HCT116 (cell line): ENCODE measurements at regions not wholly inside any gene's neighbourhood (a gene's known extent, or its start where the extent isn't known, plus 50 kb on each side); places are given as distances from the start of the nearest gene placed in this dataset.

Experiments used
- EZH2 ChIP-seq: fragments of 200-600 bp; sonication (generic); IDR thresholded peaks from 2 replicates; pipeline ENCODE4 v1.6.1; 2017; ENCODE audit warnings: antibody characterized with exemption, mixed run types
- SIN3A ChIP-seq: IDR thresholded peaks from 2 replicates; pipeline ENCODE4 v1.6.1; 2012; ENCODE audit warnings: low read depth
- TCF7L2 ChIP-seq: IDR thresholded peaks from 2 replicates; pipeline ENCODE4 v1.7.0; 2011; ENCODE audit warnings: borderline replicate concordance, inconsistent platforms; ENCODE audit not compliant: insufficient read depth, insufficient read length; ENCODE audit errors: extremely low read depth
- YY1 ChIP-seq: IDR thresholded peaks from 2 replicates; pipeline ENCODE4 v1.6.1; 2011; ENCODE audit warnings: low read length, low read depth, moderate library complexity, mild to moderate bottlenecking; ENCODE audit not compliant: insufficient replicate concordance; ENCODE audit errors: extremely low read depth
- TF ChIP-seq, protein P1 (sequence below): IDR thresholded peaks from 2 replicates; pipeline ENCODE4 v1.6.1; 2012

DNA sequence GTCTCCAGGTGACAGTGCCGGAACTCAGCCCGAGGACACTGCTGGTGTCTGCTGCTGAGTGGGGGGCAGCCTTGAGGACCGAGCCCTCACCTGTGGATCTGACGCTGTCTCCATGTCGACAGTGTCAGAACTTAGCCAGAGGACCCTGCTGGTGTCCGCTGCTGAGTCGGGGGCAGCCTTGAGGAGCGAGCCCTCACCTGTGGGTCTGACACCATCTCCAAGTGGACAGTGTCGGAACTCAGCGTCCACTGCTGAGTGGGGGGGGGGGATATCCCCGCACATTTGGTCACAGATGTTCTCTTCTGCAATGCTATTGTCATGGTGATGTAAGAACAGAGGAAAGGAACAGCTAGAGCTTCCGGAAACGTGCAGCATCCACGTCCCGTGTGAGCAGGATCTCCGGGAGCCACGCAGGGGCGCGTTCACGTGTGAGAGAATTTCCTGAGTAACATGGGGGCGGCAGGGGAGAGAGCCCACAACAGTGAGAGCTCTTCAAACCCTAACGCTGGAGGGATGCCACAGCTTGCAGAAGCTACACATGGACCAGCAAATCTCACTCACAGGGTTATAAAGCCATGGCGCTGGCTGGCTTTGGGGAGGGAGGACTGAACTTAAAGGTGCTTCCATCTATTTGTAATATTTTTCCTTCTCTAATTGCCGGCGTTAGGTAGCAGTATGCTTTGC is 250.7 kb upstream of the SALL3 start:
- no peak for TF ChIP-seq TCF7L2
- no peak for TF ChIP-seq YY1
- TF ChIP-seq, protein P1, sequence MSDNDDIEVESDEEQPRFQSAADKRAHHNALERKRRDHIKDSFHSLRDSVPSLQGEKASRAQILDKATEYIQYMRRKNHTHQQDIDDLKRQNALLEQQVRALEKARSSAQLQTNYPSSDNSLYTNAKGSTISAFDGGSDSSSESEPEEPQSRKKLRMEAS = no peak
- TF ChIP-seq SIN3A = no peak
- no peak for TF ChIP-seq EZH2
